ENCODE measurements at regions not wholly inside any gene's neighbourhood (a gene's known extent, or its start where the extent isn't known, plus 50 kb on each side); places are given as distances from the start of the nearest gene placed in this dataset.
"Not testable (repeated sequence)": the region's sequence is repeated elsewhere in the genome, so short reads cannot be mapped to it uniquely, and the experiment has no call there.

DNA sequence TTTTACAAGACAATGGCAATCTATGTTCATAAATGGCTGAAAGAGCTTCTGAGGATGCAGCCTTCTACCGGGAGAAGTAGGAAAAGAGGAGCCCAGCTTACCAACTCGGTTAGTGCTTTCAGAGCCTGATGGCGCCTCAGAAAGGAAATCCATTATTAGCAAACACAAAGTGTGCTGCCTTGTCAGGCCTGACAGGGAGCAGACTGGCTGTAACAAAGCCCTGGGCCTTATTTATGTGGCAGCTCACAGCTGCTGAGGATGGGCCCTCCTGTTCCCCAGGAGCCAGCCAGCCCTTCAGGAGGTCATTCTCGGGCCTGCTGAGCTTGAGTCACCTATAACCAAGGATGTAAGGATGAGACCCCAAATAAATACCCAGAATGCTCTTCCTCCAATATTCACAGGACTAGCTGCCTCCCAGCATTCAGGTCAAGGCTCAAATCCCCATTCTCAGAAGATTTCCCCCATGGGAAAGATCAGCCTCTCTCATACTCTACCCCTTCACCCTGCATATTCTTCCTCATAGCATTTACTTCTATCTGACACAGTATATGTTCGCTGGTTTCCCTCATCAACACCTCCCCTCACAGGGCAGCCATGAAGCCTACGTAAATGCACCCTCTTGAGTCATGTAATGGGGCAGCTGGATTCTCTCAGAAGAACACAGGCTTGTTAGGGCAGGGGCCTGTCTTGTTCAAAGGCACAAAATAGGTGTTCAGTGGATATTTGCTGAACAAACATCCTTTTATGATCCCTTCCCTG lies 227.0 kb upstream of the RASGEF1B start:
- DNase-seq = no peak

- no peak for DNase-seq
These were observed 222.6 kb upstream of the RASGEF1B start for GRCh38 chr4:81694176-81694913.

GRCh38 chr4:81690871-81691270 lies 219.2 kb upstream of the RASGEF1B start:
- DNase-seq = no peak

GRCh38 chr4:81688085-81688484 lies 216.4 kb upstream of the RASGEF1B start:
- no peak for DNase-seq

DNA sequence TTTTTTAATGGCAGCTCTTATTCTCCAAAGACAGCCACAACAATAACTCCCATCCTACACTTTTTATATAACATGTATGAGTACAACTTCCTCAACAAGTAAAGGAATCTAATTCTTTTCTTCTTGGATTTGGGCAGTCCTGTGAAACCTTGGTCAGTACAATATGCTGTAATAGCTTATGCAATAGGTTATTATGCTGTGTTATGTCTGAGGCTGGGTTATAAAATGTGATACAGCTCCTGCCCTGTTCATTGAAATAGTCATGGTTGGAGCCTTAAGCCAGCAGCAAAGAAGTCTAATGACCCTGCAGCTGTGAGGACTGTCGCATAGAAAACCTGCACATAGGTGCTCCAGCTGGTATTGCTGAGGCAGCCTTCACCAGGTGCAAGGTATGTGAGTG lies 215.8 kb upstream of the RASGEF1B start:
- DNase-seq = no peak

DNA sequence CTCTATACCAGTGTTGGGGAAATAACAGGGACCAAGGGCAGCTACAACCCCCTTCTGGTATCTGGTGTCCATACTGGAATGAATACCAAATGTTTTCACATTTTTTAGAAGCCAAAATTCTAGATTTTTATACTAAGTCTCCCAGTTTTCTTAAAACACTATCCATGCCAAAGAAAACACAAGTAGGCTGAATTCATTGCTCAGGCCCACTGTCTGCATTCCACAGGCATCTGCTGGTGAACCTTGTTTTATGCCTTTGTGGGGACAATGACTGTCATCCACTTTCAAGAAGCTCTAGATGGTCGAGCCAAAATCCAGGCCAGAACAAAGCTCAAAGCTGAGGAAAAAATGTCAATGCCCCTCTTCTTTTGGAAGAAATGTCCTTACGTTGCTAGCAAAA lies 213.4 kb upstream of the RASGEF1B start:
- DNase-seq = no peak

DNA sequence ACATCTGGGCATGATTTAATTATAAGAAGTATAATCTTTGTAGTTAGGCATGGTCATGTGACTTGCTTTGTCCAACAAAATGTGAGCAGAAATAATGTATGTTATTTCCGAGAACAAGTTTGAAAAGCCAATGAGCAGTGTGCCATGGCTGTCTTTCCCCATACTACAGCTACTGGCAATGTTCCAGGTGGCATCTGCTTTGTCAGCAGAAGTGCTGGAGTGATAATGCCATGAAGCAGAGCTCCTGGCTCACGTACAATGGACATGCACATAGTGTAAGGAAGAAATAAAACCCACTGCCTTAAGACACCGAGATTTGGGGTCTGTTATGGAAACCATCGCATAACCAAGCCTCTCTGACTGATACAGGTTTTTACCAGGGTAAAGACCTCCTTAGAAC lies 212.6 kb upstream of the RASGEF1B start:
- DNase-seq = no peak

- no peak for DNase-seq
These were observed 210.8 kb upstream of the RASGEF1B start for GRCh38 chr4:81682492-81682891.

GRCh38 chr4:81679315-81679714 lies 207.6 kb upstream of the RASGEF1B start:
- DNase-seq = no peak

DNA sequence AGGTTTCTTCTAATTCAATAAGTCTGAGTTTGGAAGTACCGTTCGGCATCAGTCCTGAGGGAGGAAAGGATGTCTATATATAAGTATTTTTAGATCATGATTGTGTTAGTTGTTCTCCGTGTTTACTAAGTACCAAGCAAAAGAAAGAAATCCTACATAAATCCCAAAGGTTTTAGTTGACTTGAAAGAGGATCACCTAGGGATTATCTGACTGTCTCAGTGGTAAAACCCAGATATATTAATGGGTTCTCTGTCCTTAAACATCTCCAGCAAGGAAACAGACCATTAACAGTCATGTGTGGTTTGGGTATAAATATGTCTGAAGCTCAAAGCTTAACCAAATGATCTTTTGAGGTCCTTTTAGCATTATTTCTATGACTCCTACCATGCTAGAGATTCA lies 207.1 kb upstream of the RASGEF1B start:
- no peak for DNase-seq

DNA sequence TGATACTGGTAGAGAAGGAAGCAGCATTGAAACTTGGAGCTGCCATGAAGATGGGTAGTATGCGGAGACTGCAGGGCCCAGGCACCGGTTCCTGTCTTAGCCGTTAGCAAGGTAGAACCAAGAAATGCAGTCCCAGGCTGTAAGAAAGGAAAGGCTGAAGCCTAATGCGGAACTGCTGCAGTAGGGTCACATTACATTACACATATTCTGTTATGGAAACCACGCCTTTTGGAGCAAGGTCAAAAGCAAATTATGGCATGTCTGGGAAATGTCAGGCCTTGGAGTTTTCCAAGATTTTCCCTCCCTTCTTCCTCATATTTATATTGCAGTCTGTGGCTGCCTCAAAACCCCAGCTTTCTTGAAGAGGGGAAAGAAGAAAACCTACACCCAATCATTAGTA lies 204.8 kb upstream of the RASGEF1B start:
- no peak for DNase-seq

- no peak for DNase-seq
These were observed 204.2 kb upstream of the RASGEF1B start for GRCh38 chr4:81675791-81676393.

DNA sequence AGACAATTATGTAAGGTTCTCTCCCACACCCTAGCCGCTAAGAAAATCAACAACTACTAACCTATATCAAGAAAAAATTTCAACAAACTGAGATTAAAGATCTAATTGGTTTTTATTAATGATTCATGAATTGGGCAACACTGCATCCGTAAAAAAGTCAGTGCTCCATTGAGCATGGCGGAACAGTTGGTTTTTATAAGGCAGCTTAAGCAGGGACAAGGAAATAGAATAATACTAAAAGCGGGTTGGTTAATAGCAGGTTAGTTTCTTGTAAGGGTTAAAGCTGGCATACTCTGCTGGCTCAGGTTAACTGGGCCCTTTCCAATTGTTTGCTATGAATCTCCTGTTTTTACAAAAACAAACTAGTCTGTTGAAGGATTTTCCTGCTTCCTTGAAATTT lies 202.3 kb upstream of the RASGEF1B start:
- no peak for DNase-seq

DNA sequence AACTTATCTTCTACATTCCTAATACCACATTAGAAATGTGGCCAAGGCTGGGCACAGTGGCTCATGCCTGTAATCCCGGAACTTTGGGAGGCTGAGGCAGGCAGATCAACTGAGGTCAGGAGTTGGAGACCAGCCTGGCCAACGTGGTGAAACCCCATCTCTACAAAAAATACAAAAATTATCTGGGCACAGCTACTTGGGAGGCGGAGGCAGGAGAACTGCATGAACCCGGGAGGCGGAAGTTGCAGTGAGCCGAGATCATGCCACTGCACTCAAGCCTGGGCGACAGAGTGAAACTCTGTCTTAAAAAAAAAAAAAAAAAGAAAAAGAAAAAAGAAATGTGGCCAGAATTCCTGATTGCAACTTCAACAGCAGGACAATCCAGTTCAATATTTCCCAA lies 196.6 kb upstream of the RASGEF1B start:
- DNase-seq = not testable (repeated sequence)

DNA sequence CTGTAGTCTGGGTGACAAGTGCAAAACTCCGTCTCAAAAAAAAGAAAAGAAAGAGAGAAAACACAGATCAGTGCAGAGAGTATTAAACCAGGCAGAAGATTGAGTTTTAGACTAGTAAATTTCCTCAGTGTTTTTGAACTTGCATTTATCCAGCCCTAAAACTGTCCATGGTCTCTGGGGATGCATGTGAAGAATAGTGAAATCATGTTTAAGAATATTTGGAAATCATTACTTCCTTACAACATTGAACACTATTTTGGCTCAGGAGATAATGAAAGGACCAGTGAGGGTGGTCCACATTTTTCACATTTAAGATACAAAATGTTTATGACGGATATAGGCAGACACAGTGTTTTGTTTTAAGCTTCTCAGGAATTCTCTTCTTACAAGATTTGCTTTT lies 195.8 kb upstream of the RASGEF1B start:
- DNase-seq = no peak

- DNase-seq = no peak
These were observed 194.8 kb upstream of the RASGEF1B start for GRCh38 chr4:81666491-81666890.

DNA sequence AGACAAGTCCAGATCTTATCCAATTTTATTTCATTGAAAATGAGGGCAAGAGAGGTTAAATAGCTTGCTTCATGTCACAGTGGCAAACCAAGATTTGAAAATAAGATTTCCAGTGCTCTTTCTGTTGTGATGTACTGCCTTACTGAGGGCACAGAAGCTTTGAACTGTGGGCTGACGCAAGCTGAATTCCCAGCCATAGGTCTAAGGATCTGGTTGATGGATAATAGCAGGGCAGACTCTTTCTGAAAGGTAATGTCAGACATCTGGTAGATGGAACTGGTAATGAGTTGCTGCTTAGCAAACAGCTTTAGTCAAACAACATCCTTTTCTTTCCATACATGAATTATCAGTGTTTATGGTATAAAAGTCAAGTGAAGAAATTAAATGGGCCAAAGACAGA lies 193.9 kb upstream of the RASGEF1B start:
- no peak for DNase-seq

GRCh38 chr4:81665045-81665444 lies 193.3 kb upstream of the RASGEF1B start:
- no peak for DNase-seq

GRCh38 chr4:81664079-81664478 lies 192.4 kb upstream of the RASGEF1B start:
- no peak for DNase-seq

- no peak for DNase-seq
These were observed 191.7 kb upstream of the RASGEF1B start for GRCh38 chr4:81663368-81663767.

- no peak for DNase-seq
These were observed 187.3 kb upstream of the RASGEF1B start for GRCh38 chr4:81659051-81659450.

- no peak for DNase-seq
These were observed 180.4 kb upstream of the RASGEF1B start for GRCh38 chr4:81652069-81652478.

GRCh38 chr4:81651243-81651899 lies 179.7 kb upstream of the RASGEF1B start:
- DNase-seq = no peak

Data from T1000 (cell line).